GM18951 (cell line): ENCODE measurements at regions not wholly inside any gene's neighbourhood (a gene's known extent, or its start where the extent isn't known, plus 50 kb on each side); places are given as distances from the start of the nearest gene placed in this dataset.
"Not testable (repeated sequence)": the region's sequence is repeated elsewhere in the genome, so short reads cannot be mapped to it uniquely, and the experiment has no call there.

ENCODE experiments used
- POLR2A ChIP-seq: IDR thresholded peaks from 4 replicates; pipeline ENCODE4 v1.6.1; 2011; ENCODE audit warnings: mild to moderate bottlenecking; ENCODE audit not compliant: insufficient read length, insufficient read depth; ENCODE audit errors: extremely low read depth
- in situ Hi-C: fragments of 300-500 bp; cut with MboI; formaldehyde crosslinking; loops from one replicate; pipeline ENCODE4 v1.12.0; 2022; ENCODE audit warnings: low sequenced_read_pairs, mixed read lengths, inconsistent platforms; ENCODE audit not compliant: unreplicated experiment

DNA sequence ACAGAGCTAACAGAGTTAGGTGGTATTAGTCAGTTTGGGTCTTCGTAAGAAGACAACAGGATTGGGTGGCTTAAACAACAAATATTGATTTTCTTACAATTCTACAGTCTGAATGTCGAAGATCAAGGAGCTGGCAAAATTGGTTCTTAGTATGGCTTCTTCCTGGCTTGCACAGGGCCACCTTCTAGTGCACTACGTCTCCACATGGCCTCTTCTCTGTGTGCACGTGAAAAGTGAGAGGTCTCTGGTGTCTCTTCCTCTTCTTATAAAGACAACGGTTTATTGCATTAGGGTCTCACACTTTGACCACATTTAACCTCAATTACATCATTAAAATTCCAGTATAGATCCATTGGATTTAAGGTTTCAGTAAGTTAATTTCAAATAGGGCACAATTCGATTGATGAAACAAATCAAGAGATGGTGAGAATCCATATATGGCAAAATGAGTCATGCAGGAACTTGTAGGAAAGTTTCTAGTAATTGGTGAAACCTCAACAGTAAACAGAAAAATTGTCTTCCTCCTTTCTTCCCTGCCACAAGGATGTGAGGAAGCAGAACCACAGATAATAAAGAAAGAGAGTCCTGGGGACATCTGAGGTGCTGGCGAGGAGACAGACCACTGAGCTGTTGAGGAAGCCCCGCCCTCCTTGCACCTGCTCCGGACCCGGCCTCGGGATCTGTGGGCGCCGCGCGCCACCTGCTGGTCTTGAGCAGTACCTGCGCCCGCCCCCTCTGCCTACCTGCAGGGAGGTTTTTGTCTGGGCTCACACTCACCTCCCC, 846.7 kb downstream of the TMEM121 start:
- no peak for TF ChIP-seq POLR2A
- in situ Hi-C loops = no loop called here

- in situ Hi-C loops = not testable (repeated sequence)
Observed at GRCh38 chr14:106373653-106374110, 847.3 kb downstream of the TMEM121 start.

DNA sequence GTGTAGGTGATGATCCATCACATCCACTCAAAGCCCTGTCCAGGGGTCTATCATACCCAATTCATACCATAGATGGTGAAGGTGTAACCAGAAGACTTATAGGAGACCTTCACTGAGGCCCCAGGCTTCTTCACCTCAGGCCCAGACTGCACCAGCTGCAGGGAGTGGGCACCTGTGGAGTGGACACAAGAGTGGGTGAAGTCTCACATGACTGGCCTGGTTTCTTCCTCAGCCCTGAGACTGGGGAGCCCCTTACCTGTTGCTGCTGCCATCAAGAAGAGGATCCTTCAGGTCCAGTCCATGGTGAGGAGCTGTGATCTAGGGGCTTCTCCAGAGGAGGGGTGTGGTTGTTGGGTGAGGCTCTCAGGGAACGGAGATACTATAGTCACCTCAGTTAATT, 851.0 kb downstream of the TMEM121 start:
- in situ Hi-C loops = no loop called here
- no peak for TF ChIP-seq POLR2A

DNA sequence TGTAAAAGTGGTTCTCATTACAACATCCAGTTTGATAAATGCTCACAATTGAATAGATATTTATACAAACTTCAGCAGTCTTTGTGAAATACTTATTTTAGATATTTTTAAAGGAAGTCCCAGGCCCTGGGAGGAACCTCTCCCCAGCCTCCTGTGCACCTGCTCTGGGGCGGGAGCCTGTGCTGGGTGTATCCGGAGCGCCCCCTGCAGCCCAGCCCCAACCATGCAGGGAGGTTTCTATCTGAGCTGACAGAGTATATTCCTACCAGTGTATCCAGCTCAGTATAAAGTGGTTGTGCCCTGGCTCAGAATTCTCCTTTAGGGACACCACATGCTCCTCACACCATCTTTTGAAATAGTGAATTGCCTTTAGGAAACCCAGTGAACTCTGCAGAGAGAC, 851.8 kb downstream of the TMEM121 start:
- no peak for TF ChIP-seq POLR2A
- in situ Hi-C loops = no loop called here

DNA sequence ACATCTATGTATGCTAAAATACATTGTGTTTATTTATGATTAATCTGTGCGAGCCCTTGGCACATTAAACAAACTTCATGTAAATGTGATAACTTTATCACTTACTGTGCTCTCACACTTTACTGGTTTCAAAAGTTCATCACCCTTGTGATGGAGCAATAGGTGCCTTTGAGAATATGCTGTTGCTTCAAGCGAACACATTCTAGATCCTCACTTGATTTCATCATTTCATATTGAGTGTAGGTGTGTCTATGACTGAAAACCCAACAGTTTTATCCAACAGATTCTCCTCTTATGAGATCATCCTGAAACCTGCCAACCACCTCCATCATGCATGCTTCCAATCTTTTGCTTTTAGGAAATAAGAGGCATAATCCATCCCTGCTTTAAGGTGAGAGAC, 854.4 kb downstream of the TMEM121 start:
- in situ Hi-C loops = no loop called here
- TF ChIP-seq POLR2A = no peak

GRCh38 chr14:106389186-106389585, 862.8 kb downstream of the TMEM121 start:
- in situ Hi-C loops = not testable (repeated sequence)

DNA sequence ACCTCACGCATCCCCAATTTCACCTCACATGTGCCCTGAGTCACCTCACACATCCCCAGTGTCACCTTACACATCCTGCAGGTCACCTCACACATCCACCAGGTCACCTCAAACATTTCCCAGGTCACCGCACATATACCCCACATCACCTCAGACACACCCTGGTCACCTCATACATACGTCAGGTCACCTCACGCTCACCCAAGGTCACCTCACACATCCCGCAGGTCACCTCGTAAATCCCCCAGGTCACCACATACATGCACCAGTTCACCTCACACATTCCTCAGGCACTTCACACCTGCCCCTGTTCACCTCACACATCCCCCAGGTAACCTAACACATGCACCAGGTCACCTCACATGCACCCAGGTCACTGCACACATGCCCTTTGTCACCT, 864.0 kb downstream of the TMEM121 start:
- in situ Hi-C loops = no loop called here

GRCh38 chr14:106390947-106391346, 864.6 kb downstream of the TMEM121 start:
- in situ Hi-C loops = no loop called here

More for the DNA sequence above, 864.0 kb downstream of the TMEM121 start:
- no peak for TF ChIP-seq POLR2A

GRCh38 chr14:106393742-106394141, 867.4 kb downstream of the TMEM121 start:
- TF ChIP-seq POLR2A = no peak
- in situ Hi-C loops = no loop called here

More at GRCh38 chr14:106390947-106391346, 864.6 kb downstream of the TMEM121 start:
- TF ChIP-seq POLR2A = no peak

- TF ChIP-seq POLR2A = no peak
- in situ Hi-C loops = no loop called here
Observed at GRCh38 chr14:106395456-106396050, 869.2 kb downstream of the TMEM121 start.

DNA sequence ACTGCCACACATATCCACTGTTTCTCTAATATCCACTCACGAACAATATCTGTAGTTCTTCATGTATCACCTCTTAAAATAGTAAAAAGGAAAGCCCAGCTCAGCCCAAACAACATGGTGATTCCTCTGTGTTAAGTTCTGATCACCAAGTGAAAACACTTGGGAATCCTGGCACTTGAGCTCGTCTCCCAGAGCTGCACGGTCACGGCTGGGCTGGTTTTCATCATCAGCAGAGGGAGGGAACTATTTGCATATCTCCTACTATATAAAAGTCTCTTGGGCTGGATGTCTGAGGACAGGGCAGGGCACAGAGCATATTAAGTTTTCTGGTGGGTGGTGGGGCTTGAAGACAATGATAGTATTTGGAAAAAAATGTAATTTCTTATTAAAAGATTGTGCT, 870.6 kb downstream of the TMEM121 start:
- in situ Hi-C loops = no loop called here
- no peak for TF ChIP-seq POLR2A

DNA sequence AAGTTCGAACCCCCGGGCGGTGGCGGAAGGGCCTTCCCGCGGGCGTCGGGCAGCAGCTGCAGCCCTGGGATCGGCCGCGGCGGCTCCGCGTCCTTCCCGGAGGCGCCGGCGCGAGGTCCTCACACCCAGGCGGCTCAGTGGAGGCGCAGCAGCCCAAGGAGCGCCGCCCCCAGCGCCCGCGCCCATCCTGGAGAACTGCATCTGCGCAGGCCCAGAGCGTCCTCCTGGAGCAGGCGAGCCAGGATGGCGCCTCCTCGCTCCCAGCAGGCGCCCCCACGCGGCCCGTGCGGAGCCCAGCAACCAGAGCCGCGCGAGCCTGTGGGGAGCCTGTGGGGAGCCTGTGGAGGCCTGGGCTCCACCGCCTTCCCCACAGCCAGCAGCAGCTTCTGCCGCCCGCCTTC, 872.5 kb downstream of the TMEM121 start:
- in situ Hi-C loops = not testable (repeated sequence)

DNA sequence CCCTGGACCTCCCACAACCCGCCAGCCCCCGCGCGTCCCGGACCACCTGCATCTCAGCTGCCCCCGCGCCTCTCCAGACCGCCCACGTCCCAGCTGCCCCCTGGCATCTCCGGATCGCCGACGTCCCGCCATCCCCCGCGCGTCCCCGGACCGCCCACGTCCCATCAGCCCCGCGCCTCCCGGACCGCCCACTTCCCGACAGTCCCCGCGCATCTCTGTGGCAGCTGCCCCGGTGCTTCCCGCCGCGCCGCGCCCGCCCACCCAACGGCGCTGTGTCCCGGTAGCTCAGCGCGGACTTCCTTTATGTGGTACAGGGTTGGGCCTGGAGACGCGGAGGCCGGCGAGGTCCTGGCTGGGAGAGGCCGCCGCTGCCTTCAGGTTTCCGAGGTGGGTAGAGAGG, 874.9 kb downstream of the TMEM121 start:
- in situ Hi-C loops = not testable (repeated sequence)

DNA sequence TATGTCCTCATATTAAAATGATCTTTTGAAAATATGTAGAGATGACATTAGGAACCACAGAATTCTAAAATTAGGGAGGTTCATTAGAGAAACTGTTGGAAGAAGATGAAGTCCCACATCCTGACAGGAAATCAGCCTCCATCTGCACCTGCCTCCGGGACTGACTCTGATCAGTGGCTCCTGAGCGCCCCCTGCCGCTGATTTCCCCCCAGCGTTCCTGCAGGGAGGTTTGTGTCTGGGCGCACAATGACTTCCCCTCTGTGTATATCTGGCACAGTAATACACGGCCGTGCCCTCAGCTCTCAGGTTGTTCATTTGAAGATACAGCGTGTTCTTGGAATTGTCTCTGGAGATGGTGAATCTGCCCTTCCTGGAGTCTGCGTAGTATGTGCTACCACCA, 883.8 kb downstream of the TMEM121 start:
- in situ Hi-C loops = not testable (repeated sequence)

DNA sequence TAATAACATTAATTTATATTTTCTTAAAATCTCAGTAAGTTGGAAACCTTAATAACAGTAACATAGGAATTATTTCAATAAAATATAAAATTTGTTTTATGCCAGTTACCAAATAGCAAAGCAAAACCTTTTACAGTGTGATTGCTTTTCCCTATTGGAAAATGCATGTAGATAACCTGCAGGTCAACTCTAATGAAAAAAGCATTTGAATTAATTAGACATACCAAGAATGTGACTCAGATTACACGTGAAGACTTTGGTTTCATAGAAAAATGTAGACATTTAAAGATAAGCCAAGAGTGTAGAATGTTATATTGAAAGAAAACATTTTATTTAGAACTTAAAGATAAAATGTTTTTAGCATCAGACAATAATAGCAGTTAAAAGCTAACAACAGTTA, 888.1 kb downstream of the TMEM121 start:
- no peak for TF ChIP-seq POLR2A
- in situ Hi-C loops = no loop called here
